ENCODE measurements at regions not wholly inside any gene's neighbourhood (a gene's known extent, or its start where the extent isn't known, plus 50 kb on each side); places are given as distances from the start of the nearest gene placed in this dataset.

DNA sequence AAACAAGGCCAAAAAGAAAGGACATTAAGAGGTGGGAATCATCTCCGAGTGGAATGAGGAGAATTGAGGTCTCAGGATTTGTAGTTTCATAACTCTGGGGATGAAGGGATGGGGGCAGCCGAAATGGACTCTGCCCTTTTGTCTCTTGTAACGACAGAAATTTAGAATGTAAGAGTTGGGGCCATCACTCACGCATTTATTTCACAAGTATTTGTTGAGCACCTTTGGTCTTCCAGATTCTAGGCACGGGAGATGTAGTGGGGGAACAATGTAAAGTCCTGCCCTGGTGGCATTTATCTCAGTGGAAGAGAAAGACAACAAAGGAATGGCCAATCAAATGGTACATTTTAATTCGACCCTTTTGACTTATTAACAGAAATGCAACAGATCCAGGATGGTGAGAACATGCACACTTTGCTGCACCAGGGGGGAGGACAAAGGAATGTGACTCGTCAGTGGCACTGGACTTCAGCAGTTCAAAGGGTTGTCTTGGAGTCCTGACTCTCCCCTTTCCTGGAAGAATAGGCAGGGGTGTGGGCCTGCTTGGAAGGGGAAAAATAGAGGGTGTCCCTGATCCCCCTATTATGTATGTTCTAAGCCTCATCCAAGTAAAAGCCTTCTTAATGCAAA, 102.0 kb downstream of the TMEM30B start:
- no peak overlapping the region for H3K4me3 ChIP-seq (ENCODE audit: low read depth, low read length)
- TF ChIP-seq, protein P1, sequence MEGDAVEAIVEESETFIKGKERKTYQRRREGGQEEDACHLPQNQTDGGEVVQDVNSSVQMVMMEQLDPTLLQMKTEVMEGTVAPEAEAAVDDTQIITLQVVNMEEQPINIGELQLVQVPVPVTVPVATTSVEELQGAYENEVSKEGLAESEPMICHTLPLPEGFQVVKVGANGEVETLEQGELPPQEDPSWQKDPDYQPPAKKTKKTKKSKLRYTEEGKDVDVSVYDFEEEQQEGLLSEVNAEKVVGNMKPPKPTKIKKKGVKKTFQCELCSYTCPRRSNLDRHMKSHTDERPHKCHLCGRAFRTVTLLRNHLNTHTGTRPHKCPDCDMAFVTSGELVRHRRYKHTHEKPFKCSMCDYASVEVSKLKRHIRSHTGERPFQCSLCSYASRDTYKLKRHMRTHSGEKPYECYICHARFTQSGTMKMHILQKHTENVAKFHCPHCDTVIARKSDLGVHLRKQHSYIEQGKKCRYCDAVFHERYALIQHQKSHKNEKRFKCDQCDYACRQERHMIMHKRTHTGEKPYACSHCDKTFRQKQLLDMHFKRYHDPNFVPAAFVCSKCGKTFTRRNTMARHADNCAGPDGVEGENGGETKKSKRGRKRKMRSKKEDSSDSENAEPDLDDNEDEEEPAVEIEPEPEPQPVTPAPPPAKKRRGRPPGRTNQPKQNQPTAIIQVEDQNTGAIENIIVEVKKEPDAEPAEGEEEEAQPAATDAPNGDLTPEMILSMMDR (conservative IDR thresholded peaks at IDR 0.05; ENCODE audit: low read depth, low read length): no peak
- peak; percentile 92 for DNase-seq (ENCODE audit: low read depth)

DNA sequence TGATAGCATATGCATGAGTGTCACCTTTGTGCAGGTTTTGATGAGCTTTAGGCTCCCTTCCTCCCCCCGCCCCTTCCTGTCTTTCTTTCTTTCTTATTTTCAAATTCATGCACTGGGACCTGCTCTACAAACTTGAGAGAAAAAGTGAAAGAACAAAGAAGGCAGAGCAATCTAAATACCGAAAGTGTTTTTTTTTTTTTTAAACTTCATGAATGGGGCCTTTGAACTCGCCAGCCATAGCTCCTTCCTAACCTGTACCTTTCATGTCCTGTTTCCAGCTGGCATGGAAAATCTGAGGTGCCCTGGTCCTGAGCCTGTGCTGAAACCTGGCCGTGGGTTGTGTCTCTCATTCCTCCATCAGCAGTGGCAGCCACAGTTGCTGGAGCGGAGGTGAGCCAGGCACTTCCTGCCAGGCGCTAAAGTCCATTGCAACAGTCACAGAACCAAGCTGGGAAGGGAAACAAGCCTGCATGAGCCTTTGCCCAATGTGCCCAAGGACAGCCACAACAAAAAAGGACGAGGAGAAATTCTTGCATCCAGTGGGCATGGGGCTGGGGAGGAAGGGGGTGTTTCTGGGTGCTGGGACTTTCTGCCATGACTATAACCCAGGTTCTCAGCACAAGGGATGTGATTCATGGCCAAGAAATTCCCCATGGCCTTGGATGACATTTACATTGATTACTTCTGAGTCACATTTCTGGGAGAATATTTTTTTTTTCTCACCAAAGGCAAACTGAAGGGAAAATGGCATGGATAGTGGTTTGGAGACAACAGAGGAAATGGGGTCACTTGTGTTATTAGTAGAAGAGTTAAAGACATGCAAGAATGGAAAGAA, 102.7 kb downstream of the TMEM30B start:
- DNase-seq (ENCODE audit: low read depth): peak; percentile 99
- peak overlapping the region; percentile 6 for H3K4me3 ChIP-seq (ENCODE audit: low read depth, low read length)
- TF ChIP-seq, protein P1 (conservative IDR thresholded peaks at IDR 0.05; ENCODE audit: low read depth, low read length): no peak

- H3K4me3 ChIP-seq (ENCODE audit: low read depth, low read length): no peak overlapping the region
- DNase-seq (ENCODE audit: low read depth): no peak
- TF ChIP-seq, protein P1 (conservative IDR thresholded peaks at IDR 0.05; ENCODE audit: low read depth, low read length): no peak
Observed at GRCh38 chr14:61177279-61178225, 103.6 kb downstream of the TMEM30B start.

DNA sequence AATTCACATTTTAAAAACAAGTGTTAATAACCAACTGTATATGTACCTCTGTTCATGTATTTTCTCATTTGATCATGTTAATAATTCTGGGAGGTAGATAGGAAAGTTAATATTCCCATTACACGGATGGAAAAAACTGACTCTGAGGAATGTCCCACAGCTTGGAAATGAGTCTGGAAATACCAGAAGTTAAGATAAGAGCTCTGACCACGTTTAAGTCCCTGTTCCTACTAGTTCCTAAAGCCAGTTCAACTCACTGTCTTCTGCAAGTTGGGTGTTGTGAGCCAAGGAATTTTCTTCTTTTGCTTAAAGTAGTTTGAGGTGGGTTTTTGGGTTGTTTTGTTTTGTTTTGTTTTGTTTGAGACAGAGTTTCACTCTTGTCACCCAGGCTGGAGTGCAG, 104.5 kb downstream of the TMEM30B start:
- H3K4me3 ChIP-seq (ENCODE audit: low read depth, low read length): no peak overlapping the region
- TF ChIP-seq, protein P1 (conservative IDR thresholded peaks at IDR 0.05; ENCODE audit: low read depth, low read length): no peak
- DNase-seq (ENCODE audit: low read depth): no peak

DNA sequence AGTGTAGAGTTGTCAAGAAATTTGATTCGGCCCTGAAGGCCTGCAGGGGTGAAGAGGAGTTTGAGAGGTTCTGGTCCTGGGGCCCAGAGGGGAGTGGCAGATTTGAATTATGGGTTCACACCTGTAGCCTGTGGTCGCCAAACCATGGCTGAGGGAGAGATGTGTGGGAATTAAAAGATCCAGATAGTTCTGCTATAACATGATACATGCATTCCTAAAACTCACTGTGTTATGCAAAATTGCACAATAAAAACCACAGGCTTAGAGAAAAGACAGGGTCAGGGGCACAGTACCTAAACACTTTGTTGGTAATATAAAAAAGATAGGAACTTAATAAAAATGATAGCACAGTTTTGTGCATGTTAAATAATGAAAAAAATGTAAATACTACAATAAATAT, 106.2 kb downstream of the TMEM30B start:
- DNase-seq (ENCODE audit: low read depth): no peak
- TF ChIP-seq, protein P1 (conservative IDR thresholded peaks at IDR 0.05; ENCODE audit: low read depth, low read length): no peak
- no peak overlapping the region for H3K4me3 ChIP-seq (ENCODE audit: low read depth, low read length)

GRCh38 chr14:61174441-61174891, 106.7 kb downstream of the TMEM30B start:
- TF ChIP-seq, protein P1 (conservative IDR thresholded peaks at IDR 0.05; ENCODE audit: low read depth, low read length): no peak
- DNase-seq (ENCODE audit: low read depth): no peak
- no peak overlapping the region for H3K4me3 ChIP-seq (ENCODE audit: low read depth, low read length)
